ENCODE measurements at regions not wholly inside any gene's neighbourhood (a gene's known extent, or its start where the extent isn't known, plus 50 kb on each side); places are given as distances from the start of the nearest gene placed in this dataset.
"Not testable (repeated sequence)": the region's sequence is repeated elsewhere in the genome, so short reads cannot be mapped to it uniquely, and the experiment has no call there.

- Mint-ChIP-seq H3K4me1 (ENCODE audit: low read depth) (peaks cover 5% of the 10 kb centered on the region), H3K27me3 (peaks cover 3% of the 10 kb centered on the region), H3K36me3 (ENCODE audit: low read depth) (no peaks in the 10 kb centered on the region), H3K27ac (no peak overlapping the region), H3K9me3 (no peaks in the 10 kb centered on the region), H3K4me3 (no peak overlapping the region)
- intact Hi-C loops (cut with micrococcal nuclease), result loop anchor here (5.0 kb wide), 1 partner anchor 33 kb away; no protein-coding TSS in a partner anchor
Observed at GRCh38 chr6:27854421-27854820, 57.8 kb downstream of the OR2B2 start.

- Mint-ChIP-seq H3K36me3 (ENCODE audit: low read depth) (no peaks in the 10 kb centered on the region), H3K4me3 (no peak overlapping the region), H3K9me3 (no peaks in the 10 kb centered on the region), H3K4me1 (ENCODE audit: low read depth) (peaks cover 5% of the 10 kb centered on the region), H3K27ac (no peak overlapping the region), H3K27me3 (peaks cover 3% of the 10 kb centered on the region)
- intact Hi-C loops (cut with micrococcal nuclease), result loop anchor here (5.0 kb wide), 1 partner anchor 36 kb away; no protein-coding TSS in a partner anchor
Observed at GRCh38 chr6:27851440-27851839, 60.8 kb downstream of the OR2B2 start.

GRCh38 chr6:27849001-27849400 lies 63.2 kb downstream of the OR2B2 start:
- not testable (repeated sequence) for H3K27ac Mint-ChIP-seq

GRCh38 chr6:27847706-27848105 lies 64.5 kb downstream of the OR2B2 start:
- H3K4me3 Mint-ChIP-seq, result no peak overlapping the region

More at GRCh38 chr6:27849001-27849400, 63.2 kb downstream of the OR2B2 start:
- H3K4me1 Mint-ChIP-seq (ENCODE audit: low read depth); intact Hi-C loops (cut with micrococcal nuclease); H3K36me3 Mint-ChIP-seq (ENCODE audit: low read depth); H3K27me3 Mint-ChIP-seq; H3K4me3 Mint-ChIP-seq; H3K9me3 Mint-ChIP-seq: not testable (repeated sequence)

GRCh38 chr6:27840572-27840971 lies 71.6 kb downstream of the OR2B2 start:
- no peaks in the 10 kb centered on the region for H3K9me3 Mint-ChIP-seq
- no peak overlapping the region for H3K4me3 Mint-ChIP-seq
- peaks cover 6% of the 10 kb centered on the region for H3K4me1 Mint-ChIP-seq (ENCODE audit: low read depth)
- no peaks in the 10 kb centered on the region for H3K27me3 Mint-ChIP-seq
- intact Hi-C loops (cut with micrococcal nuclease), result no loop called here
- H3K27ac Mint-ChIP-seq, result no peak overlapping the region
- no peaks in the 10 kb centered on the region for H3K36me3 Mint-ChIP-seq (ENCODE audit: low read depth)

More at GRCh38 chr6:27847706-27848105, 64.5 kb downstream of the OR2B2 start:
- Mint-ChIP-seq H3K27me3 (peaks cover 3% of the 10 kb centered on the region), H3K9me3 (no peaks in the 10 kb centered on the region), H3K36me3 (ENCODE audit: low read depth) (no peaks in the 10 kb centered on the region), H3K27ac (no peak overlapping the region), H3K4me1 (ENCODE audit: low read depth) (no peaks in the 10 kb centered on the region)
- intact Hi-C loops (cut with micrococcal nuclease), result no loop called here

GRCh38 chr6:27839626-27840475 lies 72.3 kb downstream of the OR2B2 start:
- Mint-ChIP-seq H3K27ac (no peak overlapping the region), H3K27me3 (no peaks in the 10 kb centered on the region), H3K36me3 (ENCODE audit: low read depth) (no peaks in the 10 kb centered on the region), H3K9me3 (no peaks in the 10 kb centered on the region), H3K4me3 (no peak overlapping the region), H3K4me1 (ENCODE audit: low read depth) (peaks cover 10% of the 10 kb centered on the region)
- intact Hi-C loops (cut with micrococcal nuclease), result no loop called here

GRCh38 chr6:27838945-27839625 lies 73.1 kb downstream of the OR2B2 start:
- peaks cover 12% of the 10 kb centered on the region for H3K4me1 Mint-ChIP-seq (ENCODE audit: low read depth)
- no peak overlapping the region for H3K4me3 Mint-ChIP-seq
- no peak overlapping the region for H3K27ac Mint-ChIP-seq
- no peaks in the 10 kb centered on the region for H3K9me3 Mint-ChIP-seq
- H3K27me3 Mint-ChIP-seq, result no peaks in the 10 kb centered on the region
- peaks cover 2% of the 10 kb centered on the region for H3K36me3 Mint-ChIP-seq (ENCODE audit: low read depth)
- intact Hi-C loops (cut with micrococcal nuclease), result loop anchor here (1.0 kb wide), 3 partner anchors 26 to 33 kb away; a partner anchor contains a TSS

- Mint-ChIP-seq H3K36me3 (ENCODE audit: low read depth) (peaks cover 10% of the 10 kb centered on the region), H3K9me3 (no peaks in the 10 kb centered on the region), H3K27me3 (no peaks in the 10 kb centered on the region), H3K4me3 (no peak overlapping the region), H3K27ac (no peak overlapping the region), H3K4me1 (ENCODE audit: low read depth) (peaks cover 12% of the 10 kb centered on the region)
- intact Hi-C loops (cut with micrococcal nuclease), result loop anchor here (1.0 kb wide), 3 partner anchors 27 to 34 kb away; a partner anchor contains a TSS
Observed at GRCh38 chr6:27838058-27838944, 73.9 kb downstream of the OR2B2 start.

GRCh38 chr6:27837625-27838057 lies 74.6 kb downstream of the OR2B2 start:
- Mint-ChIP-seq H3K4me3 (no peak overlapping the region), H3K4me1 (ENCODE audit: low read depth) (peaks cover 12% of the 10 kb centered on the region), H3K27ac (no peak overlapping the region), H3K36me3 (ENCODE audit: low read depth) (peaks cover 12% of the 10 kb centered on the region), H3K9me3 (no peaks in the 10 kb centered on the region), H3K27me3 (no peaks in the 10 kb centered on the region)
- intact Hi-C loops (cut with micrococcal nuclease), result loop anchor here (1.0 kb wide), 4 partner anchors 28 to 58 kb away; a partner anchor contains a TSS

- H3K4me3 Mint-ChIP-seq, result no peak overlapping the region
- no peak overlapping the region for H3K27ac Mint-ChIP-seq
- peaks cover 12% of the 10 kb centered on the region for H3K4me1 Mint-ChIP-seq (ENCODE audit: low read depth)
- intact Hi-C loops (cut with micrococcal nuclease), result loop anchor here (1.0 kb wide), 1 partner anchor 58 kb away; no protein-coding TSS in a partner anchor
- H3K9me3 Mint-ChIP-seq, result no peaks in the 10 kb centered on the region
- H3K36me3 Mint-ChIP-seq (ENCODE audit: low read depth), result peaks cover 12% of the 10 kb centered on the region
- H3K27me3 Mint-ChIP-seq, result no peaks in the 10 kb centered on the region
Observed at GRCh38 chr6:27836783-27837624, 75.2 kb downstream of the OR2B2 start.

- Mint-ChIP-seq H3K9me3 (no peaks in the 10 kb centered on the region), H3K36me3 (ENCODE audit: low read depth) (peaks cover 12% of the 10 kb centered on the region), H3K27ac (no peak overlapping the region), H3K4me3 (no peak overlapping the region), H3K4me1 (ENCODE audit: low read depth) (peaks cover 12% of the 10 kb centered on the region), H3K27me3 (no peaks in the 10 kb centered on the region)
- intact Hi-C loops (cut with micrococcal nuclease), result no loop called here
Observed at GRCh38 chr6:27836141-27836782, 75.9 kb downstream of the OR2B2 start.

GRCh38 chr6:27834879-27835549 lies 77.2 kb downstream of the OR2B2 start:
- peaks cover 19% of the 10 kb centered on the region for H3K4me1 Mint-ChIP-seq (ENCODE audit: low read depth)
- no peak overlapping the region for H3K4me3 Mint-ChIP-seq
- H3K27me3 Mint-ChIP-seq, result no peaks in the 10 kb centered on the region
- peak overlapping the region; percentile 13 for H3K27ac Mint-ChIP-seq
- intact Hi-C loops (cut with micrococcal nuclease), result no loop called here
- H3K9me3 Mint-ChIP-seq, result no peaks in the 10 kb centered on the region
- peaks cover 12% of the 10 kb centered on the region for H3K36me3 Mint-ChIP-seq (ENCODE audit: low read depth)
